Hepatocyte (in vitro differentiated cells): ENCODE measurements at regions not wholly inside any gene's neighbourhood (a gene's known extent, or its start where the extent isn't known, plus 50 kb on each side); places are given as distances from the start of the nearest gene placed in this dataset.
A peak's percentile ranks its signal among the peaks of the same experiment; 100 is the strongest.

Experiments
- DNase-seq: peaks from one replicate; pipeline ENCODE4 v3.0.0-alpha.2; 2016; ENCODE audit warnings: low spot score
- H2AFZ ChIP-seq: fragments of 200-600 bp; sonication (generic); 2 replicates; pipeline ENCODE4 v1.6.0; 2016; ENCODE audit warnings: antibody characterized with exemption, mild to moderate bottlenecking
- H3K27ac ChIP-seq: fragments of 200-600 bp; sonication (generic); 2 replicates; pipeline ENCODE4 v1.5.1; 2016; ENCODE audit warnings: mild to moderate bottlenecking
- H3K27me3 ChIP-seq: fragments of 200-600 bp; sonication (generic); 2 replicates; pipeline ENCODE4 v1.6.1; 2016
- H3K36me3 ChIP-seq: fragments of 200-600 bp; sonication (generic); replicated peaks from 2 replicates; pipeline ENCODE4 v1.5.1; 2016; ENCODE audit warnings: low read depth; ENCODE audit not compliant: insufficient read depth
- H3K4me1 ChIP-seq: fragments of 200-600 bp; sonication (generic); 2 replicates; pipeline ENCODE4 v1.5.1; 2016; ENCODE audit warnings: mild to moderate bottlenecking, moderate library complexity; ENCODE audit not compliant: insufficient read depth
- H3K4me2 ChIP-seq: fragments of 200-600 bp; sonication (generic); 2 replicates; pipeline ENCODE4 v1.6.0; 2016
- H3K4me3 ChIP-seq: fragments of 200-600 bp; sonication (generic); 2 replicates; pipeline ENCODE4 v1.5.1; 2016; ENCODE audit warnings: mild to moderate bottlenecking
- H3K79me2 ChIP-seq: fragments of 200-600 bp; sonication (generic); 2 replicates; pipeline ENCODE4 v1.6.0; 2017; ENCODE audit warnings: mild to moderate bottlenecking
- H3K9me2 ChIP-seq: fragments of 200-600 bp; sonication (generic); replicated peaks from 2 replicates; pipeline ENCODE4 v1.6.0; 2017; ENCODE audit warnings: mild to moderate bottlenecking; ENCODE audit not compliant: insufficient read depth
- H3K9me3 ChIP-seq: fragments of 200-600 bp; sonication (generic); 2 replicates; pipeline ENCODE4 v1.5.1; 2016; ENCODE audit warnings: low read depth, mild to moderate bottlenecking
- H4K20me1 ChIP-seq: fragments of 200-600 bp; sonication (generic); 2 replicates; pipeline ENCODE4 v1.6.0; 2016; ENCODE audit warnings: mild to moderate bottlenecking; ENCODE audit not compliant: insufficient read depth, poor library complexity, severe bottlenecking
- CTCF ChIP-seq: fragments of 200-600 bp; sonication (generic); IDR thresholded peaks from 2 replicates; pipeline ENCODE4 v1.5.1; 2016; ENCODE audit warnings: antibody characterized with exemption, mild to moderate bottlenecking; ENCODE audit not compliant: poor library complexity
- EZH2 ChIP-seq: fragments of 200-600 bp; sonication (generic); IDR thresholded peaks from 2 replicates; pipeline ENCODE4 v1.6.1; 2016; ENCODE audit warnings: antibody characterized with exemption, mild to moderate bottlenecking, borderline replicate concordance
- EZH2phosphoT487 ChIP-seq: fragments of 200-600 bp; sonication (generic); IDR thresholded peaks from one replicate; pipeline ENCODE4 v1.6.1; 2018; ENCODE audit warnings: antibody characterized with exemption, mild to moderate bottlenecking, low read depth, moderate library complexity; ENCODE audit not compliant: unreplicated experiment, severe bottlenecking
- WGBS: methylation state at CpG from one replicate; pipeline ENCODE4 v1.1.6; 2016; ENCODE audit warnings: low lambda C conversion rate; ENCODE audit errors: missing lambda C conversion rate; 5-methylcytosine and 5-hydroxymethylcytosine counted together

- no peaks in the 10 kb centered on the region for H3K4me1 ChIP-seq
- H3K9me3 ChIP-seq, result no peaks in the 10 kb centered on the region
- H3K4me2 ChIP-seq, result no peak overlapping the region
- TF ChIP-seq CTCF (no peak), EZH2phosphoT487 (no peak), EZH2 (no peak)
- H3K79me2 ChIP-seq, result no peaks in the 10 kb centered on the region
- H3K27ac ChIP-seq, result no peak overlapping the region
- no peak for DNase-seq
- H3K4me3 ChIP-seq, result no peak overlapping the region
- H3K9me2 ChIP-seq, result no peaks in the 10 kb centered on the region
- H4K20me1 ChIP-seq, result no peaks in the 10 kb centered on the region
- H3K36me3 ChIP-seq, result no peaks in the 10 kb centered on the region
- no peak overlapping the region for H2AFZ ChIP-seq
- no peaks in the 10 kb centered on the region for H3K27me3 ChIP-seq
- 88% methylated on average over 4 of the region's 4 CpGs for WGBS
Observed at GRCh38 chr1:80158266-80158665, 1151.7 kb upstream of the ADGRL4 start.

GRCh38 chr1:80155371-80155770 is 1148.8 kb upstream of the ADGRL4 start:
- H3K27me3 ChIP-seq, result no peaks in the 10 kb centered on the region
- no peaks in the 10 kb centered on the region for H3K9me3 ChIP-seq
- no peaks in the 10 kb centered on the region for H3K36me3 ChIP-seq
- H3K79me2 ChIP-seq, result no peaks in the 10 kb centered on the region
- DNase-seq, result peak; percentile 16
- H3K4me3 ChIP-seq, result no peak overlapping the region
- H3K4me2 ChIP-seq, result no peak overlapping the region
- no peaks in the 10 kb centered on the region for H4K20me1 ChIP-seq
- 23% methylated on average over 2 of the region's 2 CpGs for WGBS
- TF ChIP-seq EZH2phosphoT487 (no peak), CTCF (peak; percentile 36)
- no peak overlapping the region for H3K27ac ChIP-seq
- no peaks in the 10 kb centered on the region for H3K4me1 ChIP-seq
- H3K9me2 ChIP-seq, result no peaks in the 10 kb centered on the region
- no peak overlapping the region for H2AFZ ChIP-seq

GRCh38 chr1:80154176-80154575 is 1147.6 kb upstream of the ADGRL4 start:
- H3K4me3 ChIP-seq, result no peak overlapping the region
- H3K9me2 ChIP-seq, result no peaks in the 10 kb centered on the region
- H2AFZ ChIP-seq, result no peak overlapping the region
- H3K4me2 ChIP-seq, result no peak overlapping the region
- no peaks in the 10 kb centered on the region for H3K27me3 ChIP-seq
- no peaks in the 10 kb centered on the region for H3K36me3 ChIP-seq
- no peak overlapping the region for H3K27ac ChIP-seq
- no peaks in the 10 kb centered on the region for H3K9me3 ChIP-seq
- H3K79me2 ChIP-seq, result no peaks in the 10 kb centered on the region
- no peak for DNase-seq
- no peaks in the 10 kb centered on the region for H3K4me1 ChIP-seq
- WGBS, result 85% methylated on average over 5 of the region's 5 CpGs
- no peaks in the 10 kb centered on the region for H4K20me1 ChIP-seq
- no peak for TF ChIP-seq CTCF
- no peak for TF ChIP-seq EZH2phosphoT487
- TF ChIP-seq EZH2, result no peak

- Histone ChIP-seq H3K4me2 (no peak overlapping the region), H4K20me1 (no peaks in the 10 kb centered on the region), H3K27me3 (no peaks in the 10 kb centered on the region), H2AFZ (no peak overlapping the region), H3K9me2 (no peaks in the 10 kb centered on the region), H3K79me2 (no peaks in the 10 kb centered on the region), H3K27ac (no peak overlapping the region), H3K4me1 (no peaks in the 10 kb centered on the region), H3K9me3 (no peaks in the 10 kb centered on the region), H3K4me3 (no peak overlapping the region), H3K36me3 (no peaks in the 10 kb centered on the region)
- no peak for TF ChIP-seq EZH2
- no peak for TF ChIP-seq CTCF
- no peak for DNase-seq
- WGBS, result 96% methylated on average over 4 of the region's 4 CpGs
Observed at GRCh38 chr1:80153762-80154161, 1147.2 kb upstream of the ADGRL4 start.
